ENCODE measurements at regions not wholly inside any gene's neighbourhood (a gene's known extent, or its start where the extent isn't known, plus 50 kb on each side); places are given as distances from the start of the nearest gene placed in this dataset.

- 58 to 80% methylated on average over 1 of the region's 1 CpG for WGBS, 2 donors
- no peak overlapping the region for H3K27ac ChIP-seq
- H3K36me3 ChIP-seq (replicated peaks in 1 of 2; ENCODE audit: insufficient read depth in 1 of 2, low read depth in 2 of 2): no peaks in the 10 kb centered on the region
- ATAC-seq (no peak), DNase-seq (no peak)
- H3K4me1 ChIP-seq: no peaks in the 10 kb centered on the region
- no peak overlapping the region for H3K4me3 ChIP-seq
- TF ChIP-seq CTCF (IDR thresholded peaks at IDR 0.05): no peak
- TF ChIP-seq POLR2A (IDR thresholded peaks at IDR 0.05): no peak
- H3K9me3 ChIP-seq: no peaks in the 10 kb centered on the region
- intact Hi-C loops (cut with DNase I): no loop called here
- no peaks in the 10 kb centered on the region for H3K27me3 ChIP-seq
Measured at GRCh38 chr1:199042193-199042592, 403.4 kb downstream of the PTPRC start.

GRCh38 chr1:199044191-199044590, 405.4 kb downstream of the PTPRC start:
- no peak for ATAC-seq
- Histone ChIP-seq H3K4me1 (no peaks in the 10 kb centered on the region), H3K36me3 (replicated peaks in 1 of 2; ENCODE audit: insufficient read depth in 1 of 2, low read depth in 2 of 2) (no peaks in the 10 kb centered on the region), H3K4me3 (no peak overlapping the region), H3K27ac (no peak overlapping the region), H3K9me3 (no peaks in the 10 kb centered on the region), H3K27me3 (no peaks in the 10 kb centered on the region)
- TF ChIP-seq POLR2A (IDR thresholded peaks at IDR 0.05) (no peak), CTCF (IDR thresholded peaks at IDR 0.05) (no peak)
- no peak for DNase-seq
- intact Hi-C loops (cut with DNase I): no loop called here
- 23 to 35% methylated on average over 1 of the region's 1 CpG for WGBS, 2 donors

- Histone ChIP-seq H3K27me3 (no peaks in the 10 kb centered on the region), H3K27ac (no peak overlapping the region), H3K4me3 (no peak overlapping the region), H3K36me3 (replicated peaks in 1 of 2; ENCODE audit: insufficient read depth in 1 of 2, low read depth in 2 of 2) (no peaks in the 10 kb centered on the region), H3K4me1 (no peaks in the 10 kb centered on the region), H3K9me3 (peaks cover 0 to 3% (median 0%) of the 10 kb centered on the region in 3 donors)
- DNase-seq (no peak), ATAC-seq (no peak)
- WGBS, 2 donors: 60 to 85% methylated on average over 1 of the region's 1 CpG
- intact Hi-C loops (cut with DNase I): no loop called here
- TF ChIP-seq POLR2A (IDR thresholded peaks at IDR 0.05): no peak
Measured at GRCh38 chr1:199046618-199047017, 407.8 kb downstream of the PTPRC start.

GRCh38 chr1:199054694-199055093, 415.9 kb downstream of the PTPRC start:
- Histone ChIP-seq H3K36me3 (replicated peaks in 1 of 2; ENCODE audit: insufficient read depth in 1 of 2, low read depth in 2 of 2) (no peaks in the 10 kb centered on the region), H3K27ac (no peak overlapping the region), H3K4me1 (no peaks in the 10 kb centered on the region), H3K4me3 (no peak overlapping the region), H3K27me3 (no peaks in the 10 kb centered on the region), H3K9me3 (peaks cover 0 to 3% (median 0%) of the 10 kb centered on the region in 3 donors)
- DNase-seq (no peak), ATAC-seq (no peak)
- 91% methylated on average over 1 of the region's 1 CpG for WGBS, 2 donors
- TF ChIP-seq POLR2A (IDR thresholded peaks at IDR 0.05): no peak
- no peak for TF ChIP-seq CTCF (IDR thresholded peaks at IDR 0.05)
- intact Hi-C loops (cut with DNase I): no loop called here

GRCh38 chr1:199057322-199057721, 418.5 kb downstream of the PTPRC start:
- Histone ChIP-seq H3K4me3 (no peak overlapping the region), H3K36me3 (replicated peaks in 1 of 2; ENCODE audit: insufficient read depth in 1 of 2, low read depth in 2 of 2) (no peaks in the 10 kb centered on the region), H3K4me1 (no peaks in the 10 kb centered on the region), H3K9me3 (no peaks in the 10 kb centered on the region), H3K27ac (no peak overlapping the region), H3K27me3 (no peaks in the 10 kb centered on the region)
- no peak for DNase-seq
- 55 to 67% methylated on average over 1 of the region's 1 CpG for WGBS, 2 donors
- intact Hi-C loops (cut with DNase I): no loop called here
- TF ChIP-seq POLR2A (IDR thresholded peaks at IDR 0.05) (no peak), CTCF (IDR thresholded peaks at IDR 0.05) (no peak)
- no peak for ATAC-seq
